Skin epidermis (tissue), 12 donors: ENCODE measurements at regions not wholly inside any gene's neighbourhood (a gene's known extent, or its start where the extent isn't known, plus 50 kb on each side); places are given as distances from the start of the nearest gene placed in this dataset.
A peak's percentile ranks its signal among the peaks of the same experiment; 100 is the strongest.
"Not testable (repeated sequence)": the region's sequence is repeated elsewhere in the genome, so short reads cannot be mapped to it uniquely, and the experiment has no call there.

ENCODE experiments used
- H3K27ac ChIP-seq, 21 experiments: fragments of 200-600 bp; sonication (generic) in 11 of 21; one replicate each; pipeline ENCODE4 v1.5.0; 2020; ENCODE audit warnings: mild to moderate bottlenecking in 3 of 21, inconsistent platforms in 2 of 21, moderate library complexity in 2 of 21
- H3K4me3 ChIP-seq, 7 experiments: fragments of 200-600 bp; sonication (generic) in 2 of 7; one replicate each; pipeline ENCODE4 v1.5.0; 2020; ENCODE audit warnings: inconsistent platforms in 2 of 7, mild to moderate bottlenecking in 2 of 7, moderate library complexity in 1 of 7

DNA sequence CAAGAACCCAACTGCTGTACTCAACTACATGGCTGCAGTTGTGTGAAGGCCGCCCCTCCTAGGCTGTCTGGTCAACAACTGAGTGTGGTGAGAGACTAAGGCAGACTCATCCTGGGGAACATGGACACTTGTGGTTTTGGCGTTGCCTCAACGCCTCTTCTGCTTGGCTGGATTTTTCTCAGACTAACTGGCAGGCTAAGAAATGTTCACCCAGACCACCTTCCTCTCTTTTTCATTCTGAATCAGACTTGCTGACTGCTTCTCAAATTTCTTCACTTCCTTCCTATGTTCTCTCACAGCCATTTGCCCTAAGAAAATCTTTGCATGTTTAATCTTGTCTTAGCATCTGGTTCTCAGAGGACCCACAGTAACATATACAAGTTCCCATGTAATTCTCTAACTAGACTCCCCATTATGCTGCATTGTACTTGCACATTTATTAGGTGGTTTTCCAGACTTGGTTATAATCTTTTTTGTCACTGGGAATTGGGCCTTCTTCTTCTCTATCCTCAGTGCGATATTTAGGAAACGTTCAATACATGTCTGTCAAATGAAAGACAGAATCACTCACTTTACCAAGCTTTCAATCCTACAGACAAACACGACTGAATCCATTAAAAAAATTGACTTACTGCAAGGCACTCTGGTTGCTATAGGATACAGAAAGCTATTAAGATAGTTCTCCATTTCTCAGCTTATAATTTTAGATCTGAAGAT, 327.6 kb downstream of the CCER1 start:
- Histone ChIP-seq H3K27ac (no peak overlapping the region), H3K4me3 (no peak overlapping the region)

DNA sequence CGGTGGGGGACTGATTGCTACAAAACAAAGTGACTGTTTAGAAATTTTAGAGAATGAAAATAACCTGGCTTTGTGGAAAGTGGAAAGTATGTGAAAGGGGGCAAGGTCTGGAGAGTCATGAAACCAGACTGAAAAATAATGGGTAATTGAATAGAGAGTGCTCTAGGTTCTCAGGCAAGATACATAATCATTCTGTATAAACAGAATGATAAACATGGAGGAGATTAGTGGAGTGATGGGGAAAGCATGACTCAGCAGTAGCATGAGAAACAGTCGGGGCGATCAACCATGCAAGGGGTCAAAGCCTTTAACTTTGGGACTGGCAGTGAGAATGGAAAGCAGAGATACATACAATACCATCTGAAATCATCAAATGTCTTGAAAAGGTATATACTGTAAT, 332.5 kb downstream of the CCER1 start:
- H3K27ac ChIP-seq = no peak overlapping the region
- H3K4me3 ChIP-seq = no peak overlapping the region

DNA sequence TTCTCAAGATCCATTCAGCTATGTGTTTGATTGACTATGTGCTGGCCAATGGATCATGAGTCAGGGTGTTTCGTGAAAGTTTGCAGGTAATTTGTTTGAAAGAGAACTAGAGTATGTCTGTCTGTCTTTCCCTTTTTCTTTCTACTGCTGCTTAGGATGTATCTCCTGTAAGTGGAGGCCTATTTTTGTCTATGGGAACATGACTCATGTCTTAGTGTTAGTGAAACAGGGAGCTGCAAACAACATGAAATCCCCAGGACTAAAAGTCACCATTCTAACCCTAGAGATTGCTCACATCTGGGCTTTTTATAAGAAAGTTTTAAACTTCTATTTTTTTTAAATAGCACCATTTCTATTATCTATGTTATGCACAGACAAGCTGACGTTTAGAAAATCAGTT, 333.0 kb downstream of the CCER1 start:
- Histone ChIP-seq H3K4me3 (no peak overlapping the region), H3K27ac (no peak overlapping the region)

DNA sequence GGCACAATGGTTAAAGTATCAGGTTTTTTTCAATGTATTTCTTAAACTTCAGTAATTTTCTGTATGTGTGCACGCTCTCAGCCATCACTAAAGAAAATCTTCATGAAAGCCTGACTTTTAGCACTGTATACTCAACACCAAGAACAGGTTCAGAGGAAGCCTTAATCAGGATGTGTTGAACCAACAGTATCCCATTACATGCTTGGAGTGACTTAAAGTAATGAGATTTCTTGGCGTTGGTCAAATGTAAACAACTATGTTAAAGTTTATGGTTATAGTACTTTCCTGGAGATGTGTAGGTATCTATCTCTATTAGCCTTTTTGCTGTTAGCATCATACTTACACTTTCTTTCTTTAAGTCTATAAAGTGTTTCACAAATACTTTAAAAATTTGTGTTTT, 335.0 kb downstream of the CCER1 start:
- Histone ChIP-seq H3K4me3 (no peak overlapping the region), H3K27ac (no peak overlapping the region)

DNA sequence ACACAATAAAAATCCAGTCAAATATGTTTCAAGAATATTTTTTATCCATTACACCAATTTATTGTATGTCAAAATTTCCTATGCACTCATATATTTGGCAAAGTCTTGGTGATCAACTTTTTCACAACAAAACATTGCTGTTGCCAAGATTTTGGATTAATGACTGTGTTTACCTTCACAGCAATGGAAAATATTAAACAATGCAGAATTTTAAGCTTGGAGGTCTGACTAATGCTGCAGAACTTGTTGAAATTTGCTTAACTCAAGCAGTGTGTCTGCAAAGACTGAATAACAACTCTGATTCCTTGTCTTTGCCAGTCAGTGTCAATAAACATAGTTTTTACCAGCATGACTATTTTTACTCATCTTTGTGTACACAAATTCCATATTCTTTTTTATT, 336.4 kb downstream of the CCER1 start:
- Histone ChIP-seq H3K4me3 (no peak overlapping the region), H3K27ac (peak overlapping the region in 1 of 21 experiments; percentile 34)

DNA sequence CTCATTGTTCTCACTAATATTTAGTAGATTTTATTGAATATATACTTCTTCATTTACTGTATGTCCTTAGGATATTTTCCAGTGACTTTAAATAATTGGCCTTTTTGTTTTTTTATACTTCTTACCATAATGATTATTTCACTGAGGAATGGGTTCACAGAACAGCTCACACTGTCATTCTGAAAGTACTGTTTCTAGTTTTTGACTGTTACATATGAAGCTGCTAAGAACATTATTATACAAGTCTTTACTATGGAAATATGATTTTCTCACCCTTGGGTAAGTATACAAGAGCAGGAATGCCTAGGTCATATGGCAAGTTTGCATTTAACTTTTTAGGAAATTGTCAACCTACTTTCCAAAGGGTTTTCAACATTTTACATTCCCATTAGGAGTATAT, 343.1 kb downstream of the CCER1 start:
- H3K27ac ChIP-seq = no peak overlapping the region

DNA sequence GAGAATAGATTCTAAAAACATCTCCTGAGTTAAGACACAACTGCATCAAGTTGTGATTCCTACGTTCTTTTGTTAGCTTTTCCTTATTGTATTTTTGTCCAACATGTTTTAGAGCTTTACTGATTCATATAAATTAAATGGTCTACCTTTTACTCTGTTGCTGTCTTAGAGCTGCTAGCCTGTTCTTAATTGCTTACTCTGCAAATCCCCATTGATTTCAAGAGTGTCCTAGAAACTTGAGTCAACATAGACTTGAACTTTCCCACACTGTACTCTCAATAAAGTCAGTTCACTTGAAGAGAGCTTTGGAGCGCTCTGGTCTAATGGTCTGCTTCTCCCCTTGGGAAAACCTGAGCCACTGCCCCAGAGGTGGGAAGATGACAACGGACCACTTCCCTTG, 343.9 kb downstream of the CCER1 start:
- H3K4me3 ChIP-seq = no peak overlapping the region
- H3K27ac ChIP-seq = no peak overlapping the region

More for the DNA sequence above, 343.1 kb downstream of the CCER1 start:
- H3K4me3 ChIP-seq = no peak overlapping the region

DNA sequence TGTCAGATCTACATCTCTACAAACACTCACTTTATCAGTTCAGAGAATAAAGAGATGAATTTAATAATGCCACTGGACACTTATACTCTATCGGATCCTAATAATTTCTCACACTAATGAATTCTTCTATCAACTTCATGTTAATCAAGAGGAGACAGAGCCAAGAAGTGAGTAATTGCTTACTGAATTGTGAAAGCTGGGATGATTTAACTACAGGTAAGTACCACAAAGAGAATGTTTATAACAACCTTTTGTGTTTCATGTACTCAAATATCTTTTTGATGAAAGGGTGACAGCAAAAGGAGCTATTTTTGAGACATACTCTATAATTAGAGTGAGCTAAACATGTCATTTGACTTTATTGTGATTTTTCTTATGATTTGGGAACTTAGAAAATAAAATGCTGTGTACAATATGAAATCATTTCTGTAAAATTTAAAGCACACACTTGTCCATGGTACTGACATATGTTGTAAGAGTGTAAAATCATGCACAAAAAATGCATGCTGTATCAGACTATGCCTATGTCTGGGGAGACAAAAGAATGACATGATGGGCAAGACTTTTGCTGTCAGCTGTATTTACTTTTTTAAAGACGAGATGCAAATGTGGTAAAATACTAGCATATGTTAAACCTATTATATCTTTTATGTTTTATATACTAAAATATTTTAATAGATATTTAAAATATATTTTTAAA, 361.2 kb downstream of the CCER1 start:
- Histone ChIP-seq H3K4me3 (no peak overlapping the region), H3K27ac (no peak overlapping the region)

DNA sequence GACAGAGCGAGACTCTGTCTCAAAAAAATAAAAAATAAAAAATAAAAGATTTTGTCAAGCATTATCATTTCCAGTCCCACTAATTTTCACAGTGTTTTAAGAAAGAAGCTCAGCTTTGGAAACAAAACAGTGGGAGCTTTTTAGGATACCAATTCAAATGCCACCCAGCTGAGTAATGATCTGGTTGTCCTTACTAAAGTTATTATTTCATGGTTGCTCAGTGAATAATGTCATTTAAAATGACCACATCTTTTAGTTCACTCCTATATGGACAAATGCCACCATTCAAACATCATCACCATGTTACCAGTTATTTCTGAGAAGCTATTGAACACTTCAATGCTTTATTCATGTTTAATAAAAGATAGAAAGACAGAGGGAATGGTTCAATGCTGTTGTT, 365.0 kb downstream of the CCER1 start:
- H3K4me3 ChIP-seq = no peak overlapping the region
- H3K27ac ChIP-seq = no peak overlapping the region

DNA sequence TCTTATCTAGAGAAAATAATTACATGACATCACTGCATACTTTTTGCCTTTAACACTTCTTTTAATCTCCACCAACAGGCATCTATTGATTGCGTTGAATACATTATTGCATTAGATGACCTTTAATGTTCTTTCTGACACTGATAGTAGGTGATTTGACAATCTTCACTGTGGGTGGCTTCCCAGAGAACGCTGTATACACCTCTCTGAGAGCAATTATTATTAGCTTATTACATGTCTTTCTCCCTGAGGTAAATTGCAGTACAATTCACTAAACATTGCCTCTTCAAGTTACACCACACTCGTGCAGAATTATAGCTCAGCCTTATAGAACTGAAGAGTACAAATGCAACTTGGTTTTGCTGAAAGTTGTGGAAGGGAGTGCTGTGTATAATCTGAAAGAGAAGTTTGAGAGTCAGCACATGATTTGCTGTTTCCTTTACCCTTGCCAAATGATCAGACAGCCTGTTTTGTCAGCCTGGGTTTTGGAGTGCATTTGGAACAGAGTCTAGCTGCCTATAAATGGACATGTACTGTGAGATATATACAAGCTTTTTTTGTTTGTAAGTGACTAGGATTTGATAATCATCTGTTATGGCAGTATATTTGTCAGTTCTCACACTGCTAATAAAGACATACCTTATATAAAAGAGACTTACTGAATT, 369.2 kb downstream of the CCER1 start:
- H3K4me3 ChIP-seq = no peak overlapping the region
- H3K27ac ChIP-seq = no peak overlapping the region

DNA sequence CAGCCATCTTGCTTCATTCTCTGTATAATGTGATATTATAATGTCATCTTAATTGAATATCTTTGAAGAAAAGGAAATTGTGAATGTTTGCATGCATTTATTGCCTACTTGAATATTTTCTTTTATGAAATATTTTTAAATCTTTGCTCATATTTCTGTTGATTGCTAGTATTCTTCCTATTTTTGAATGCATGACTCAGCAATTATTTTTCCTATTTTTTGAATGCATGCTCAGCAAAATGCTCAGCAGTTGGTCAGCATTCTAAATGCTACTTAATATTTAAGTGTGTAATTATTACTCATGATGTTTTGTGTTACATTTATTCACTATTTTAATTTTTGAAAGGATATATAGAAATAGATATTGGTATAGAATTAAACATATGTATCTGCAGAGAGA, 378.3 kb downstream of the CCER1 start:
- Histone ChIP-seq H3K27ac (no peak overlapping the region), H3K4me3 (no peak overlapping the region)

DNA sequence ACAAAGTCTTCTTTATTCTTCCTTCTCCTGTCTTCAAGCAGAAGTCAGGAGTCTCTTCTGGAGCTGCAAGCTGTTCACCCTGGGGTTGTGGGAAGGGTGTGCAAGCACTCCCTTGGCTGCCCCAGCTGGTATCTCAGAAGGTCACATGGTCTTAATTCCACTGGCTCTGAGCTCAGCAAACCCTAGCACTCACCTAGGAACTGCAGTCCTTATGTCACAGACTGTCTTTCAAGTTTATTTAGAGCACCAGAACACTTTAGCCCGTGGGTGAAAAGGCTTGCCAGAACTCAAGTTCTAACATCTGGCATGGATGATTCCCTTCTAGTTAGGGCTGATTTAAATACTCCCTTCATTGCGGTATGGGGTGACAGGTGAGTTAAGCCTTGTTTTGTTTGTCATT, 379.0 kb downstream of the CCER1 start:
- Histone ChIP-seq H3K27ac (no peak overlapping the region), H3K4me3 (no peak overlapping the region)

DNA sequence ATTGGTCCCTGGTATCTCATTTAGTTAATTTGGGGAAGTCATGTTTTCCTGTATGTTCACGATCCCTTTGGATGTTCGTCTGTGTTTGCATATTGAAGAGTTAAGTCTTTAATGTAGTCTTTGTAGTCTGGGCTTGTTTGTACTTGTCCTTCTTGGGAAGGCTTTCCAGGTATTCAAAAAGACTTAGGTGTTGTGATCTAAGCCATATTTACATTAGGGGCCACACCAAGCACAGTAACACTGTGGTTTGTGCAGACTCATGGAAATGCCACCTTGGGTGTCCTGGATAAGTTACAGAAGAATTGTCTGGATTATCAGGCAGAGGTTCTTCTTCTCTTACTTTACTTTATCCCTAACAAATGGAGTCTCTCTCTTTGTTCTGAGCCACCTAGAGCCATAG, 380.3 kb downstream of the CCER1 start:
- no peak overlapping the region for H3K27ac ChIP-seq
- no peak overlapping the region for H3K4me3 ChIP-seq

DNA sequence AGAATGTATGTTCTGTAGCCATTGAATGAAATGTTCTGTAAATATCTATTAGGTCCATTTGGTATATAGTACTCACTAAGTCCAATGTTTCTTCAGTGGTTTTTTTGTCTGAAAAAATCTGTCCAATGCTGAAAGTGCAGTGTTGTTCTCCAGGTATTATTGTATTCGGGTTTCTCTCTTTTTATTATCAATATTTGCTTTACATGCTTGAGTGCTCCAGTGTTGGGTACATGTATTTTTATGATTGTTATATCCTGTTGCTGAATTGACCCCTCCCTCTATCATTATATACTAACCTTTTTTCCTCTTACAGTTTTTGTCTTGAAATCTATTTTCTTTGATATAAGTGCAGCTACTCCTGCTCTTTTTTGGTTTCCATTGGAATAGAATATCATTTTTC, 382.2 kb downstream of the CCER1 start:
- Histone ChIP-seq H3K27ac (no peak overlapping the region), H3K4me3 (no peak overlapping the region)

DNA sequence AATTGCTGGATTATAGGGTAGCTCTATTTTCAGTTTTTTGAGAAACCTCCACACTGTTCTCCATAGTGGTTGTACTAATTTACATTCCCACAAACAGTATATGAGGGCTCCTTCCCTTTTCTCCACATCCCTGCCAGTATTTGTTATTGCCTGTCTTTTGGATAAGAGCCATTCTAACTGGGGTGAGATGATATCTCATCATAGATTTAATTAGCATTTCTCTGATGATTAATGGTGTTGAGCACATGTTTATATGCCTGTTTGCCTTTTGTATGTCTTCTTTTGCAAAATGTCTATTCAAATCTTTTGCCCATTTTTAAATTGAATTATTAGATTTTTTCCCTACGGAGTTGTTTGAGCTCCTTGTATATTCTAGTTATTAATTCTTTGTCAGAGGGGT, 385.3 kb downstream of the CCER1 start:
- Histone ChIP-seq H3K4me3 (no peak overlapping the region), H3K27ac (no peak overlapping the region)

DNA sequence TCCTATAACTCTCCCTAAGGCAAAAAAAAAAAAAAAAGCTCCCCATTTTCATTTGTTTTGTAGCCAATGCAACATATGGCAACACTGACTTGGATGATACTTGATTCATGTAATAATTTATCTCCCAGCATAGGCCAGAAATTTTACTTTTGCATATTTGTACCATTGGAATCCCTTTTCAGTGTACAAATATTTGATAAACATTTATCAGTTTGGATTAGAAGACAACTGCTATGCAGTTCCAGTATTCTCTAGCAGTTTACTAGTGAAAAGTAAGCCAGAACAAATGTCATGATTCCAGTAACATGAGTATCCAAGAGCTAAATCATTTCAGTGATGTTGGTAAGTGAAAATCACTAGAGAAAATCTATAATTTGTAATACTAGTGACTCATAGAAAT, 392.3 kb downstream of the CCER1 start:
- no peak overlapping the region for H3K27ac ChIP-seq
- H3K4me3 ChIP-seq = no peak overlapping the region

DNA sequence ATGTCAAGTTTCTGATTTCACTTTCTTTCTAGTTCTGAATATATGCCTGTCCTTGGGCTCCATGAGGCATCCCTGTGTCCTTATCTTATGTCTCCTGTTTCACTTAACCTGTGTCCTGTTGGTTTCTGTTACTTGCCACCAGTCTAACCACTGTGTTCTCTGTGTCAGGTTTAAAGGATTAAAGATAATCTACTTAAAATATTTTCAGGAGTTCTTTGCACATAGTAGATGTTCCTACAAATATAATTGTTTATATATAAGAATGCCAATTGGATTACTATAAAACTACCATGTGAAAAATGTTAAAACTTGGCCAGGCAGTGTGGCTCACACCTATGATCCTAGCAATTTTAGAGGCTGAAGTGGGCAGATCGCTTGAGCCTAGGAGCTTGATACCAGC, 406.4 kb downstream of the CCER1 start:
- Histone ChIP-seq H3K4me3 (no peak overlapping the region), H3K27ac (no peak overlapping the region)

DNA sequence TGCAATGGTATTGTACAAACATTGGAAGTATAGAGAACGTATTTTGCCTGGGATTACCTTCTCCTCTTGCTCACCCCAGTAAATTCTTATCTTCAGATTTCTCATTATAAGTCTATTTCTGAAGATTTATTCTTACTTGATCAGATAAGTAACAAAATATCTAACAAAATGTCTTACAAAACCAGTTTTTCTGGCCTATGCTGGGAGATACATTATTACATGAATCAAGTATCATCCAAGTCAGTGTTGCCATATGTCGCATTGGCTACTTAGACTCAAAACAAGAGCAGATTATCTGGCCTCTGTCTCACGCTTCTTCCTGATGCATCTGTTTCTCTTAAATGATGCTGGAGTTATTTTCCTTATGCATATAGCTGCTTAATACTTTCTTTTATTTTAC, 408.5 kb downstream of the CCER1 start:
- Histone ChIP-seq H3K27ac (no peak overlapping the region), H3K4me3 (no peak overlapping the region)

DNA sequence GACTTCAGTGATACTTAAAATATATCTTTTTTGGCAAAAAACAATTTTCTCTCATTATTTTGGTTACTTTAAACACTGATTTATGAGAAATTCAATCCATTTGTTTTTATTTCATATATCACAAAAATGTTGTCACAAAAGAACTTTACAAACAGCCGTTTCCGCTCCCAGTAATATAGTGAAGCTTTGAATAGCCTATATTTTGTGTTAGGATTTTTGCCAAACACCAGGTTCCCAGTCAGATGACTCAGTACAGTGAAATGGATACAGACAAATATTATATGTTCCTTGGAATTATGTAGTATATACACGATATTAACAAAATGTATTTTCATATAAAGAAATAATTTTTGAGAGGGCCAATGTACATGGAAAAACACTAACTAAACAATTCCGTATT, 411.1 kb downstream of the CCER1 start:
- no peak overlapping the region for H3K27ac ChIP-seq
- H3K4me3 ChIP-seq = no peak overlapping the region

DNA sequence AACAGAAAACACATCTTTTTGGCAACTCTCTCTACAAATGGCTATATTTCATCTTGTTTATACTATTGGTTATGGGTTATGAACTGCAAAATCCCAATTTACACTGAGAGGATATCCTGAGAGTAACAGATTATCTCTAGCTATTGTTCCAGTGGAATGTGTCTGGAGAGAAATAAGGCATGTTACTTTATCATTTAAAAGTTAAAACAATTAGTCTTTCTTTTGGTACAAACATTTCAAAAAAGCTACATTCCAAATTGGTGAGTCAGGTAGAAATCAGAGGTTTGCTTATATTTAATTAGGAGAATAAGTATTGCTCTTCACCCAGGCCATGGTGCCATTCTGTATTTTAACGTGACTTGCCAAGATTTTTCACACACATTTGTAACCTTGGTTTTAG, 411.6 kb downstream of the CCER1 start:
- no peak overlapping the region for H3K27ac ChIP-seq
- H3K4me3 ChIP-seq = no peak overlapping the region

DNA sequence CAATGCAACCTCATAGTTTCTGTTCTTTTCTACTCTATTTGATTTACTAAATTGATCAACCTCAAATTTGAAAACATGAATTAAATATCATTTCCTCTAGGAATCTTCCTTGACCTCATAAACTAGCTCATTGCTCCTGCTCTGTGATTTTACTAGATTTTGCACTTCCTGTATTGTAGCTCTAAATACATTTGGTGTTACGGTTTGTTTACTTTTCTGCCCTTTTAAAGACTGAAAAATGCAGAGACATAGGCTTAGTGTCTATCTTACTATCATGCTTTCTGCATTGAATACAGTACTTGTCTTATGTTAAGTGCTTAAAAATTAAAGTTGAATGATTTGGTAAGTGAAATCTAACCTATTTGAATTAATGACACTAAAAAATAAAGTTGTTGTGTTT, 412.1 kb downstream of the CCER1 start:
- H3K27ac ChIP-seq, H3K4me3 ChIP-seq: not testable (repeated sequence)
